ENCODE measurements at regions not wholly inside any gene's neighbourhood (a gene's known extent, or its start where the extent isn't known, plus 50 kb on each side); places are given as distances from the start of the nearest gene placed in this dataset.

GRCh38 chr18:5611221-5611620 lies 67.4 kb upstream of the EPB41L3 start:
- TF ChIP-seq POLR2A (IDR thresholded peaks at IDR 0.05) (no peak), POLR2AphosphoS5 (IDR thresholded peaks at IDR 0.05) (no peak), CTCF (IDR thresholded peaks at IDR 0.05) (no peak), EP300 (IDR thresholded peaks at IDR 0.05) (no peak)
- H3K27ac ChIP-seq = no peak overlapping the region
- no peaks in the 10 kb centered on the region for H3K36me3 ChIP-seq
- no peak for DNase-seq
- no peaks in the 10 kb centered on the region for H3K27me3 ChIP-seq
- no peaks in the 10 kb centered on the region for H3K9me3 ChIP-seq
- intact Hi-C loops (cut with DNase I; ENCODE audit: low total_unique reads) = no loop called here
- H3K4me3 ChIP-seq = no peak overlapping the region
- H3K4me1 ChIP-seq = no peaks in the 10 kb centered on the region
- WGBS, 5 donors = 71 to 85% (median 78%) methylated on average over 4 of the region's 4 CpGs

DNA sequence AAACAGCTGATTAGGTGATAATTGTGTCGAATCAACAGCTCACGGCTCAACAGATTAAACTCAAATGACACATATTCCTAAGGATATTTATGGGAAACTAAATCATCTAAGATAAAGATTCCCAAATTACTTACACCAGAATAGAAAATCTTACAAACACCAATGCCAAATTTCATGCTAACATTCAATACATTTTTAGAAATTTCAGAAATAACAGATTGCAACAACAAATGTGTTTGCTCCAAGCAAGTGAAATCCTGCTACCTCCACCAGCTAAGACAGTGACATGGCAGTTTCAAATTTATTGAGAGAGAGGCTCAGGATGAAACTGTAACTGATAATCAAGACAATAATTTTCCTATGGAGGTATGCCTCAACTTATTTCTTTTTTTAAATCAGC lies 65.0 kb upstream of the EPB41L3 start:
- H3K27ac ChIP-seq = no peak overlapping the region
- H3K4me1 ChIP-seq = no peaks in the 10 kb centered on the region
- no peaks in the 10 kb centered on the region for H3K36me3 ChIP-seq
- WGBS, 5 donors = 76 to 95% (median 88%) methylated on average over 2 of the region's 2 CpGs
- intact Hi-C loops (cut with DNase I; ENCODE audit: low total_unique reads) = no loop called here
- H3K4me3 ChIP-seq = no peak overlapping the region
- DNase-seq = no peak
- H3K9me3 ChIP-seq = no peaks in the 10 kb centered on the region
- no peaks in the 10 kb centered on the region for H3K27me3 ChIP-seq
- TF ChIP-seq EP300 (IDR thresholded peaks at IDR 0.05) (no peak), POLR2A (IDR thresholded peaks at IDR 0.05) (no peak), CTCF (IDR thresholded peaks at IDR 0.05) (no peak), POLR2AphosphoS5 (IDR thresholded peaks at IDR 0.05) (no peak)

GRCh38 chr18:5606951-5607350 lies 63.2 kb upstream of the EPB41L3 start:
- no peak overlapping the region for H3K27ac ChIP-seq
- H3K4me3 ChIP-seq = no peak overlapping the region
- intact Hi-C loops (cut with DNase I; ENCODE audit: low total_unique reads) = no loop called here
- TF ChIP-seq CTCF (IDR thresholded peaks at IDR 0.05) (no peak), POLR2AphosphoS5 (IDR thresholded peaks at IDR 0.05) (no peak), POLR2A (IDR thresholded peaks at IDR 0.05) (no peak), EP300 (IDR thresholded peaks at IDR 0.05) (no peak)
- no peaks in the 10 kb centered on the region for H3K27me3 ChIP-seq
- no peaks in the 10 kb centered on the region for H3K9me3 ChIP-seq
- WGBS, 5 donors = 73 to 88% (median 79%) methylated on average over 6 of the region's 6 CpGs
- no peak for DNase-seq
- H3K36me3 ChIP-seq = no peaks in the 10 kb centered on the region
- no peaks in the 10 kb centered on the region for H3K4me1 ChIP-seq

DNA sequence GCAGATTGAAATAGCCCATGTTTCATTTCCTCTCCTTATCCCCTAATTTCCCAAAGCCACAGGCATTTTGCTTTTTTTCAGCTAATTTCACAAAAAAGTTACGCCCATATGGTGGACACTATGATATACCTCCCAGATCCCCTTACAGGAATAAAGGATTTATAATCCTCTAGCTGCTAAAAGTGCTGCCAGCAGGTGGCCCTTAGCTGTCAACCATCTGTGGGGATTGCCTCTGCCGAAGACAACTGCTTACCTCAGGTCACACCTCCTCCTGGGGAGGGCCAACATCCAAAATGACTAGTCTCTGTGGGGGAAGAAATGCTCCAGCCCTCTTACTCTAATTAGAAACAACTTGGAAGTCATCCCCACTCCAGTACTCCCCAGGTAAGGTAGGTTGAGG lies 61.0 kb upstream of the EPB41L3 start:
- H3K27me3 ChIP-seq = no peaks in the 10 kb centered on the region
- no peaks in the 10 kb centered on the region for H3K9me3 ChIP-seq
- DNase-seq = no peak
- no peak overlapping the region for H3K27ac ChIP-seq
- H3K36me3 ChIP-seq = no peaks in the 10 kb centered on the region
- no peaks in the 10 kb centered on the region for H3K4me1 ChIP-seq
- H3K4me3 ChIP-seq = no peak overlapping the region
- intact Hi-C loops (cut with DNase I; ENCODE audit: low total_unique reads) = no loop called here
- no peak for TF ChIP-seq EP300 (IDR thresholded peaks at IDR 0.05)
- no peak for TF ChIP-seq POLR2A (IDR thresholded peaks at IDR 0.05)
- TF ChIP-seq POLR2AphosphoS5 (IDR thresholded peaks at IDR 0.05) = no peak
- TF ChIP-seq CTCF (IDR thresholded peaks at IDR 0.05) = no peak
- WGBS, 5 donors = 67 to 76% (median 70%) methylated on average over 2 of the region's 2 CpGs
